Skin epidermis (tissue), 12 donors: ENCODE measurements at regions not wholly inside any gene's neighbourhood (a gene's known extent, or its start where the extent isn't known, plus 50 kb on each side); places are given as distances from the start of the nearest gene placed in this dataset.

Experiments used
- H3K27ac ChIP-seq, 21 experiments: fragments of 200-600 bp; sonication (generic) in 11 of 21; one replicate each; pipeline ENCODE4 v1.5.0; 2020; ENCODE audit warnings: mild to moderate bottlenecking in 3 of 21, inconsistent platforms in 2 of 21, moderate library complexity in 2 of 21
- H3K4me3 ChIP-seq, 7 experiments: fragments of 200-600 bp; sonication (generic) in 2 of 7; one replicate each; pipeline ENCODE4 v1.5.0; 2020; ENCODE audit warnings: inconsistent platforms in 2 of 7, mild to moderate bottlenecking in 2 of 7, moderate library complexity in 1 of 7

- Histone ChIP-seq H3K4me3 (no peak overlapping the region), H3K27ac (no peak overlapping the region)
These were observed 154.0 kb upstream of the C1orf87 start for GRCh38 chr1:60227601-60228000.

- no peak overlapping the region for H3K4me3 ChIP-seq
- H3K27ac ChIP-seq, result no peak overlapping the region
These were observed 151.9 kb upstream of the C1orf87 start for GRCh38 chr1:60225486-60225885.

GRCh38 chr1:60224523-60224922, 151.0 kb upstream of the C1orf87 start:
- Histone ChIP-seq H3K4me3 (no peak overlapping the region), H3K27ac (no peak overlapping the region)

- Histone ChIP-seq H3K4me3 (no peak overlapping the region), H3K27ac (no peak overlapping the region)
These were observed 149.6 kb upstream of the C1orf87 start for GRCh38 chr1:60223158-60223557.

GRCh38 chr1:60222360-60223115, 149.0 kb upstream of the C1orf87 start:
- H3K27ac ChIP-seq, result no peak overlapping the region
- H3K4me3 ChIP-seq, result no peak overlapping the region

GRCh38 chr1:60213253-60213652, 139.7 kb upstream of the C1orf87 start:
- H3K27ac ChIP-seq, result no peak overlapping the region
- H3K4me3 ChIP-seq, result no peak overlapping the region

- Histone ChIP-seq H3K27ac (no peak overlapping the region), H3K4me3 (no peak overlapping the region)
These were observed 122.5 kb upstream of the C1orf87 start for GRCh38 chr1:60196026-60196425.

- Histone ChIP-seq H3K27ac (no peak overlapping the region), H3K4me3 (no peak overlapping the region)
These were observed 112.1 kb upstream of the C1orf87 start for GRCh38 chr1:60185684-60186083.

GRCh38 chr1:60184521-60184920, 111.0 kb upstream of the C1orf87 start:
- no peak overlapping the region for H3K4me3 ChIP-seq

GRCh38 chr1:60173729-60174505, 100.3 kb upstream of the C1orf87 start:
- Histone ChIP-seq H3K4me3 (no peak overlapping the region), H3K27ac (no peak overlapping the region)

More at GRCh38 chr1:60184521-60184920, 111.0 kb upstream of the C1orf87 start:
- no peak overlapping the region for H3K27ac ChIP-seq

- Histone ChIP-seq H3K27ac (no peak overlapping the region), H3K4me3 (no peak overlapping the region)
These were observed 99.4 kb upstream of the C1orf87 start for GRCh38 chr1:60173006-60173405.

- no peak overlapping the region for H3K27ac ChIP-seq
- H3K4me3 ChIP-seq, result no peak overlapping the region
These were observed 98.2 kb upstream of the C1orf87 start for GRCh38 chr1:60171801-60172200.

GRCh38 chr1:60170709-60171108, 97.1 kb upstream of the C1orf87 start:
- Histone ChIP-seq H3K4me3 (no peak overlapping the region), H3K27ac (no peak overlapping the region)

- Histone ChIP-seq H3K27ac (no peak overlapping the region), H3K4me3 (no peak overlapping the region)
These were observed 95.6 kb upstream of the C1orf87 start for GRCh38 chr1:60169206-60169605.

GRCh38 chr1:60162936-60163335, 89.4 kb upstream of the C1orf87 start:
- Histone ChIP-seq H3K27ac (no peak overlapping the region), H3K4me3 (no peak overlapping the region)

GRCh38 chr1:60160141-60160540, 86.6 kb upstream of the C1orf87 start:
- H3K4me3 ChIP-seq, result no peak overlapping the region
- no peak overlapping the region for H3K27ac ChIP-seq

- H3K27ac ChIP-seq, result no peak overlapping the region
- no peak overlapping the region for H3K4me3 ChIP-seq
These were observed 82.8 kb upstream of the C1orf87 start for GRCh38 chr1:60156371-60156770.

GRCh38 chr1:60153961-60154360, 80.4 kb upstream of the C1orf87 start:
- Histone ChIP-seq H3K27ac (no peak overlapping the region), H3K4me3 (no peak overlapping the region)

- no peak overlapping the region for H3K27ac ChIP-seq
- no peak overlapping the region for H3K4me3 ChIP-seq
These were observed 79.3 kb upstream of the C1orf87 start for GRCh38 chr1:60152891-60153290.

GRCh38 chr1:60151311-60151710, 77.7 kb upstream of the C1orf87 start:
- H3K4me3 ChIP-seq, result no peak overlapping the region
- H3K27ac ChIP-seq, result no peak overlapping the region

GRCh38 chr1:60149251-60149650, 75.7 kb upstream of the C1orf87 start:
- H3K27ac ChIP-seq, result no peak overlapping the region
- no peak overlapping the region for H3K4me3 ChIP-seq
